ENCODE measurements at regions not wholly inside any gene's neighbourhood (a gene's known extent, or its start where the extent isn't known, plus 50 kb on each side); places are given as distances from the start of the nearest gene placed in this dataset.

DNA sequence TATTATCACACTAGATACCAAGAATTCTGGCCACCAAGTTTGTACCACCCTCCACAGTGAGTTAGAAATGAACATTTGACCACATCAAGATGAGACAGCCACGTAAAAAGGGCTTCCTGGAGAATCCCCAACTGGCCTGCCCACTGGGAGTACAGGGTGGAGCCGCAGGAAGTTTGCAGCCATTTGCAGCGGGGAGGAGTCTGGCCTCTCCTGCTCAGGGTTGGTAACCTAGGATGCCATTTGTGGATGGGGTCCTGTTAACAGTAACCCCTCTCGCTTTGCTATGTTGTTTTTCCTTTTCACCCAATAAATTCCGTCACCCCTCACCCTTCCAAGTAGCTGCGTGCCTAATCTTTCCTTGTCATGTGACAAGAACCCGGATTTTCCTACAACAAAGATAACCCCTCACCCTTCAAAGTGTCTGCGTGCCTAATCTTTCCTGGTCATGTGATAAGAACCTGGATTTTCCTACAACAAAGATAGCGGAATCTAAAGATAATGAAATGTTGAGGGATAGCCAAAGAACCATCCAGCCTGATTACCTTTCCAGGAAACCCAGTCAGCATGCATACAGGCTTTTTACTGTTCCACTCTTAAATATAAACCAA is 245.4 kb downstream of the NAF1 start:
- no TSS peak for BruUV-seq (replicated peaks)
- POLR2A ChIA-PET (ENCODE audit: low non-redundant PET): no interaction called here
- no peak for TF ChIP-seq EZH2 (IDR thresholded peaks at IDR 0.05; ENCODE audit: borderline replicate concordance, low read depth, low read length, poor library complexity, severe bottlenecking)
- TF ChIP-seq, protein P1, sequence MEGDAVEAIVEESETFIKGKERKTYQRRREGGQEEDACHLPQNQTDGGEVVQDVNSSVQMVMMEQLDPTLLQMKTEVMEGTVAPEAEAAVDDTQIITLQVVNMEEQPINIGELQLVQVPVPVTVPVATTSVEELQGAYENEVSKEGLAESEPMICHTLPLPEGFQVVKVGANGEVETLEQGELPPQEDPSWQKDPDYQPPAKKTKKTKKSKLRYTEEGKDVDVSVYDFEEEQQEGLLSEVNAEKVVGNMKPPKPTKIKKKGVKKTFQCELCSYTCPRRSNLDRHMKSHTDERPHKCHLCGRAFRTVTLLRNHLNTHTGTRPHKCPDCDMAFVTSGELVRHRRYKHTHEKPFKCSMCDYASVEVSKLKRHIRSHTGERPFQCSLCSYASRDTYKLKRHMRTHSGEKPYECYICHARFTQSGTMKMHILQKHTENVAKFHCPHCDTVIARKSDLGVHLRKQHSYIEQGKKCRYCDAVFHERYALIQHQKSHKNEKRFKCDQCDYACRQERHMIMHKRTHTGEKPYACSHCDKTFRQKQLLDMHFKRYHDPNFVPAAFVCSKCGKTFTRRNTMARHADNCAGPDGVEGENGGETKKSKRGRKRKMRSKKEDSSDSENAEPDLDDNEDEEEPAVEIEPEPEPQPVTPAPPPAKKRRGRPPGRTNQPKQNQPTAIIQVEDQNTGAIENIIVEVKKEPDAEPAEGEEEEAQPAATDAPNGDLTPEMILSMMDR (conservative IDR thresholded peaks at IDR 0.05; ENCODE audit: low read depth, low read length): no peak
- no peak overlapping the region for H3K27ac ChIP-seq (ENCODE audit: low read depth, low read length, poor library complexity, severe bottlenecking)
- peak; percentile 12 for DNase-seq (ENCODE audit: low spot score)
- no peaks in the 10 kb centered on the region for H3K27me3 ChIP-seq (replicated peaks; ENCODE audit: insufficient read depth, low read depth, low read length, poor library complexity)
- intact Hi-C loops (cut with micrococcal nuclease; ENCODE audit: unreplicated experiment): no loop called here
- H3K4me3 ChIP-seq (ENCODE audit: low read depth, low read length, poor library complexity, severe bottlenecking): no peak overlapping the region
- no peaks in the 10 kb centered on the region for H3K36me3 ChIP-seq (ENCODE audit: insufficient read depth, low read length, poor library complexity, severe bottlenecking)
- CTCF ChIA-PET: no interaction called here
- H3K4me1 ChIP-seq (ENCODE audit: insufficient read depth, low read length, poor library complexity, severe bottlenecking): peaks cover 15% of the 10 kb centered on the region
- no peaks in the 10 kb centered on the region for H3K9me3 ChIP-seq (ENCODE audit: low read depth, low read length, poor library complexity, severe bottlenecking)

GRCh38 chr4:162920649-162921048 is 246.0 kb downstream of the NAF1 start:
- CTCF ChIA-PET: no interaction called here
- no peak overlapping the region for H3K4me3 ChIP-seq (ENCODE audit: low read depth, low read length, poor library complexity, severe bottlenecking)
- intact Hi-C loops (cut with micrococcal nuclease; ENCODE audit: unreplicated experiment): no loop called here
- H3K36me3 ChIP-seq (ENCODE audit: insufficient read depth, low read length, poor library complexity, severe bottlenecking): no peaks in the 10 kb centered on the region
- no peaks in the 10 kb centered on the region for H3K9me3 ChIP-seq (ENCODE audit: low read depth, low read length, poor library complexity, severe bottlenecking)
- H3K4me1 ChIP-seq (ENCODE audit: insufficient read depth, low read length, poor library complexity, severe bottlenecking): peaks cover 15% of the 10 kb centered on the region
- BruUV-seq (replicated peaks): no TSS peak
- no peak overlapping the region for H3K27ac ChIP-seq (ENCODE audit: low read depth, low read length, poor library complexity, severe bottlenecking)
- POLR2A ChIA-PET (ENCODE audit: low non-redundant PET): no interaction called here
- H3K27me3 ChIP-seq (replicated peaks; ENCODE audit: insufficient read depth, low read depth, low read length, poor library complexity): no peaks in the 10 kb centered on the region
- TF ChIP-seq, protein P1 (conservative IDR thresholded peaks at IDR 0.05; ENCODE audit: low read depth, low read length): no peak
- no peak for TF ChIP-seq EZH2 (IDR thresholded peaks at IDR 0.05; ENCODE audit: borderline replicate concordance, low read depth, low read length, poor library complexity, severe bottlenecking)
- peak; percentile 35 for DNase-seq (ENCODE audit: low spot score)

- CTCF ChIA-PET: no interaction called here
- BruUV-seq (replicated peaks): no TSS peak
- Histone ChIP-seq H3K9me3 (ENCODE audit: low read depth, low read length, poor library complexity, severe bottlenecking) (no peaks in the 10 kb centered on the region), H3K4me3 (ENCODE audit: low read depth, low read length, poor library complexity, severe bottlenecking) (no peak overlapping the region), H3K27ac (ENCODE audit: low read depth, low read length, poor library complexity, severe bottlenecking) (no peak overlapping the region), H3K36me3 (ENCODE audit: insufficient read depth, low read length, poor library complexity, severe bottlenecking) (no peaks in the 10 kb centered on the region), H3K27me3 (replicated peaks; ENCODE audit: insufficient read depth, low read depth, low read length, poor library complexity) (no peaks in the 10 kb centered on the region), H3K4me1 (ENCODE audit: insufficient read depth, low read length, poor library complexity, severe bottlenecking) (no peaks in the 10 kb centered on the region)
- no peak for DNase-seq (ENCODE audit: low spot score)
- intact Hi-C loops (cut with micrococcal nuclease; ENCODE audit: unreplicated experiment): no loop called here
- POLR2A ChIA-PET (ENCODE audit: low non-redundant PET): no interaction called here
- no peak for TF ChIP-seq EZH2 (IDR thresholded peaks at IDR 0.05; ENCODE audit: borderline replicate concordance, low read depth, low read length, poor library complexity, severe bottlenecking)
- TF ChIP-seq, protein P1 (conservative IDR thresholded peaks at IDR 0.05; ENCODE audit: low read depth, low read length): no peak
These were observed 254.2 kb downstream of the NAF1 start for GRCh38 chr4:162912482-162912881.

Data from A673 (cell line).